Endothelial cell of umbilical vein (primary cell): ENCODE measurements at regions not wholly inside any gene's neighbourhood (a gene's known extent, or its start where the extent isn't known, plus 50 kb on each side); places are given as distances from the start of the nearest gene placed in this dataset.

ENCODE experiments used
- MAX ChIP-seq: IDR thresholded peaks from 2 replicates; pipeline ENCODE4 v1.6.1; 2011; ENCODE audit not compliant: insufficient read depth, insufficient read length
- POLR2A ChIP-seq: IDR thresholded peaks from 2 replicates; pipeline ENCODE4 v1.6.1; 2012; ENCODE audit warnings: low read depth, mild to moderate bottlenecking, control low read depth, low read length
- TF ChIP-seq, protein P1 (sequence below), 2 donors: IDR thresholded peaks; 1 replicate in 1 of 2; 2 replicates in 1 of 2; pipeline ENCODE4 v1.5.1; 2011; ENCODE audit warnings: low read length in 2 of 2, mild to moderate bottlenecking in 2 of 2, moderate library complexity in 2 of 2, control low read depth in 1 of 2, inconsistent platforms in 1 of 2, low read depth in 1 of 2; ENCODE audit not compliant: insufficient read depth in 1 of 2; ENCODE audit errors: extremely low read depth in 1 of 2

DNA sequence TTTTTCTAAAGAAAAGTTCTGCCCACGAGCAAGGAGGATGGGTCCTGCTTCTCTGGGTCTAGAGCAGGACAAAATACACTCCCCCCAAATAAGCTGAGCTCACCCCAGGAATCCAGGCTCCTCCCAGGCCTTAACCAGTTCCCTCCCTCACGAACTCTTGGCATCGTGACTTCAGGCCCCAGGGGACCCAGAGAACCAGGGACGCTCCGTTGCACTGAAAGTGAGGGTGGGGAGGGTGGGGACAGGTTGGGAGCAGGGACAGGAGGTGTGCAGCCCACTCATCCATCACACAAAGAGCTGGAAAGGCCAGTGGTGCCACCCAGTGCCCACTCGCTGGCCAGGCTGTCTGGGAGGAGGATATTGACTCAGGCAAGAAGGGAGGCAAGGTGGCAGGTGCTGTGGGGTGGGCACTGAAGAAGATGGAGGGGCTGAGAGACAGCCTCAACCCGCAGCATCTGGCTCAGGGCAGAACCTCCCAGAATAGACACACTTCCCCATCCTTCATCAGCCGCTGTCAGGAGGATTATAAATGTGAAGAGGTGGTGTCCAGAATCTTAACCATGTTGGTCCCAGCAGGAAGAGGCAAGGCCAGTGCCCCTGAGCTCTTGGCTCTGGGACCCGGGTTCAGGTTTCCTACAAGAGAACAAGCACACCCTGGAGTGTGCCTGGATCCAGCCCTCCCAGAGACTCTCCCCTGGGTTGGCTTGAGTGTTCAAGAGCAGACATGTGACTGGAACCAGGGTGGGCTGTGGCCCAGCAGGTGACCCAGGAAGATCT lies 67.9 kb upstream of the RPL38 start:
- TF ChIP-seq, protein P1, sequence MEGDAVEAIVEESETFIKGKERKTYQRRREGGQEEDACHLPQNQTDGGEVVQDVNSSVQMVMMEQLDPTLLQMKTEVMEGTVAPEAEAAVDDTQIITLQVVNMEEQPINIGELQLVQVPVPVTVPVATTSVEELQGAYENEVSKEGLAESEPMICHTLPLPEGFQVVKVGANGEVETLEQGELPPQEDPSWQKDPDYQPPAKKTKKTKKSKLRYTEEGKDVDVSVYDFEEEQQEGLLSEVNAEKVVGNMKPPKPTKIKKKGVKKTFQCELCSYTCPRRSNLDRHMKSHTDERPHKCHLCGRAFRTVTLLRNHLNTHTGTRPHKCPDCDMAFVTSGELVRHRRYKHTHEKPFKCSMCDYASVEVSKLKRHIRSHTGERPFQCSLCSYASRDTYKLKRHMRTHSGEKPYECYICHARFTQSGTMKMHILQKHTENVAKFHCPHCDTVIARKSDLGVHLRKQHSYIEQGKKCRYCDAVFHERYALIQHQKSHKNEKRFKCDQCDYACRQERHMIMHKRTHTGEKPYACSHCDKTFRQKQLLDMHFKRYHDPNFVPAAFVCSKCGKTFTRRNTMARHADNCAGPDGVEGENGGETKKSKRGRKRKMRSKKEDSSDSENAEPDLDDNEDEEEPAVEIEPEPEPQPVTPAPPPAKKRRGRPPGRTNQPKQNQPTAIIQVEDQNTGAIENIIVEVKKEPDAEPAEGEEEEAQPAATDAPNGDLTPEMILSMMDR (IDR thresholded peaks at IDR 0.05; ENCODE audit: extremely low read depth in 1 of 2, insufficient read depth in 1 of 2, low read depth in 1 of 2, low read length in 2 of 2): no peak
- TF ChIP-seq MAX (no peak), POLR2A (no peak)
